ENCODE measurements at regions not wholly inside any gene's neighbourhood (a gene's known extent, or its start where the extent isn't known, plus 50 kb on each side); places are given as distances from the start of the nearest gene placed in this dataset.

DNA sequence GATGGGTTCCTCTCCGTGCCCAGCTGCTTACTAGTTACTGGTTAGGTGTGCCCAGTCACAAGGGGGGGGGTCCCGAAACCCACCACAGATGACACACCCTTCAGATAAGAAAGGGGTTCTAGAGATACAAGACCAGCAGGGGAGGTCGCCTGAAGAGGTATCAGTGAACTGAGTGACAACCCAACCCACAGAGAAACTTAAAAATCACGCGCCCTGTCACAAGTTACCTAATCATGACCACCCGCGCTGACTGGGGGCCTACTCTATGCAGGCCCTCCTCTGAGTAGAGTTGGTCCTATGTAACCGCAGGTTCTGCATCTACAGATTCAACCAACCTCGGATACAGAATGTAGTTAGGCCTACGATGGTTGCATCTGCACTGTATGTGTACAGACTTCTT, 210.3 kb upstream of the SFSWAP start:
- no peak for FAIRE-seq
- Histone ChIP-seq H3K27me3 (ENCODE audit: control insufficient read depth, extremely low read depth, insufficient read depth, low read length) (no peaks in the 10 kb centered on the region), H3K79me2 (ENCODE audit: control insufficient read depth, insufficient read depth, low read length) (no peaks in the 10 kb centered on the region), H3K4me3 (ENCODE audit: control insufficient read depth in 2 of 3, extremely low read depth in 1 of 3, insufficient read depth in 2 of 3, low read depth in 1 of 3, low read length in 3 of 3) (no peak overlapping the region), H3K27ac (ENCODE audit: control insufficient read depth, insufficient read depth, low read length) (no peak overlapping the region), H3K9ac (ENCODE audit: control insufficient read depth, extremely low read depth, insufficient read depth, low read length) (no peak overlapping the region), H3K9me3 (ENCODE audit: control insufficient read depth, low read depth, low read length) (no peaks in the 10 kb centered on the region), H2AFZ (ENCODE audit: control insufficient read depth, low read length) (no peak overlapping the region), H3K4me2 (ENCODE audit: control insufficient read depth, extremely low read depth, insufficient read depth, low read depth, low read length) (no peak overlapping the region), H3K4me1 (ENCODE audit: control insufficient read depth, extremely low read depth, insufficient read depth, low read length) (no peaks in the 10 kb centered on the region), H3K9me1 (ENCODE audit: control insufficient read depth, extremely low read depth, insufficient read depth, low read length) (no peaks in the 10 kb centered on the region), H4K20me1 (ENCODE audit: control insufficient read depth, extremely low read depth, insufficient read depth, low read length) (no peaks in the 10 kb centered on the region), H3K36me3 (ENCODE audit: control insufficient read depth in 2 of 2, extremely low read depth in 1 of 2, insufficient read depth in 2 of 2, low read length in 2 of 2) (no peaks in the 10 kb centered on the region)
- dilution Hi-C loops (cut with MboI; ENCODE audit: extremely low pct_ligation_motif_present, low sequenced_read_pairs), result no loop called here
- DNase-seq (ENCODE audit: low read depth, low spot score), result no peak
- TF ChIP-seq, protein P1, sequence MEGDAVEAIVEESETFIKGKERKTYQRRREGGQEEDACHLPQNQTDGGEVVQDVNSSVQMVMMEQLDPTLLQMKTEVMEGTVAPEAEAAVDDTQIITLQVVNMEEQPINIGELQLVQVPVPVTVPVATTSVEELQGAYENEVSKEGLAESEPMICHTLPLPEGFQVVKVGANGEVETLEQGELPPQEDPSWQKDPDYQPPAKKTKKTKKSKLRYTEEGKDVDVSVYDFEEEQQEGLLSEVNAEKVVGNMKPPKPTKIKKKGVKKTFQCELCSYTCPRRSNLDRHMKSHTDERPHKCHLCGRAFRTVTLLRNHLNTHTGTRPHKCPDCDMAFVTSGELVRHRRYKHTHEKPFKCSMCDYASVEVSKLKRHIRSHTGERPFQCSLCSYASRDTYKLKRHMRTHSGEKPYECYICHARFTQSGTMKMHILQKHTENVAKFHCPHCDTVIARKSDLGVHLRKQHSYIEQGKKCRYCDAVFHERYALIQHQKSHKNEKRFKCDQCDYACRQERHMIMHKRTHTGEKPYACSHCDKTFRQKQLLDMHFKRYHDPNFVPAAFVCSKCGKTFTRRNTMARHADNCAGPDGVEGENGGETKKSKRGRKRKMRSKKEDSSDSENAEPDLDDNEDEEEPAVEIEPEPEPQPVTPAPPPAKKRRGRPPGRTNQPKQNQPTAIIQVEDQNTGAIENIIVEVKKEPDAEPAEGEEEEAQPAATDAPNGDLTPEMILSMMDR (optimal IDR thresholded peaks at IDR 0.05 in 1 of 3, IDR thresholded peaks at IDR 0.05 in 1 of 3, conservative IDR thresholded peaks at IDR 0.05 in 1 of 3; ENCODE audit: extremely low read depth in 1 of 3, insufficient read depth in 2 of 3, low read length in 3 of 3), result no peak
- TF ChIP-seq EZH2 (IDR thresholded peaks at IDR 0.05; ENCODE audit: low read length), result no peak

DNA sequence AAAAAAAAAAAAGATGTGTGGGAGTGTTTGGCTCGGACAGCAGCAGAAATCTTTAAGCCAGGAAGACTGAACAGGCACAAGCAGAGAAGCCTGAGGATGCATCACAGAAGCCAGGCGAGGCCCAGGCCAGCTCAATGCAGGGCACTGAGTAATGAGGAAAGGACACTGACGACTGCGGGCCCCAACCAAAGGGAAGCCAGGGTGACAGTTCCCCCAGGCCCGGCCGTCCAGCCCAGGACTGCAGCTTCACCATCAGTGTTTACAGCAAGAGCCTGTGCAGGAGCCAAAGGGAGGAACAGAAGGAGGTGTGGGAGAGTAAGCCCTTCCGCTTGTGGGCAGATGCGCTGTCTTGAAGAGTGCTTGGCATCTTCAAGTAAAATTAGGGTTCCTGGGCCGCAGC, 205.3 kb upstream of the SFSWAP start:
- H3K79me2 ChIP-seq (ENCODE audit: control insufficient read depth, insufficient read depth, low read length), result no peaks in the 10 kb centered on the region
- H3K4me2 ChIP-seq (ENCODE audit: control insufficient read depth, extremely low read depth, insufficient read depth, low read depth, low read length), result no peak overlapping the region
- H3K4me3 ChIP-seq (ENCODE audit: control insufficient read depth in 2 of 3, extremely low read depth in 1 of 3, insufficient read depth in 2 of 3, low read depth in 1 of 3, low read length in 3 of 3), result no peak overlapping the region
- no peaks in the 10 kb centered on the region for H3K9me1 ChIP-seq (ENCODE audit: control insufficient read depth, extremely low read depth, insufficient read depth, low read length)
- no peak overlapping the region for H3K9ac ChIP-seq (ENCODE audit: control insufficient read depth, extremely low read depth, insufficient read depth, low read length)
- no peak for TF ChIP-seq EZH2 (IDR thresholded peaks at IDR 0.05; ENCODE audit: low read length)
- TF ChIP-seq, protein P1 (optimal IDR thresholded peaks at IDR 0.05 in 1 of 3, IDR thresholded peaks at IDR 0.05 in 1 of 3, conservative IDR thresholded peaks at IDR 0.05 in 1 of 3; ENCODE audit: extremely low read depth in 1 of 3, insufficient read depth in 2 of 3, low read length in 3 of 3), result no peak
- no peak for DNase-seq (ENCODE audit: low read depth, low spot score)
- no peak overlapping the region for H3K27ac ChIP-seq (ENCODE audit: control insufficient read depth, insufficient read depth, low read length)
- no peaks in the 10 kb centered on the region for H4K20me1 ChIP-seq (ENCODE audit: control insufficient read depth, extremely low read depth, insufficient read depth, low read length)
- H3K27me3 ChIP-seq (ENCODE audit: control insufficient read depth, extremely low read depth, insufficient read depth, low read length), result no peaks in the 10 kb centered on the region
- H2AFZ ChIP-seq (ENCODE audit: control insufficient read depth, low read length), result no peak overlapping the region
- dilution Hi-C loops (cut with MboI; ENCODE audit: extremely low pct_ligation_motif_present, low sequenced_read_pairs), result no loop called here
- H3K9me3 ChIP-seq (ENCODE audit: control insufficient read depth, low read depth, low read length), result no peaks in the 10 kb centered on the region
- H3K4me1 ChIP-seq (ENCODE audit: control insufficient read depth, extremely low read depth, insufficient read depth, low read length), result no peaks in the 10 kb centered on the region
- FAIRE-seq, result no peak
- no peaks in the 10 kb centered on the region for H3K36me3 ChIP-seq (ENCODE audit: control insufficient read depth in 2 of 2, extremely low read depth in 1 of 2, insufficient read depth in 2 of 2, low read length in 2 of 2)

Data from keratinocyte (primary cell).